Osteoblast (primary cell): ENCODE measurements at regions not wholly inside any gene's neighbourhood (a gene's known extent, or its start where the extent isn't known, plus 50 kb on each side); places are given as distances from the start of the nearest gene placed in this dataset.

Source experiments
- DNase-seq: peaks from one replicate; pipeline ENCODE4 v3.0.0; 2011; ENCODE audit warnings: low spot score, mixed read lengths; ENCODE audit not compliant: insufficient read length; ENCODE audit errors: missing footprints
- H2AFZ ChIP-seq: 2 replicates; pipeline ENCODE4 v1.6.0; 2011; ENCODE audit warnings: mild to moderate bottlenecking, low read length
- H3K27ac ChIP-seq: 2 replicates; pipeline ENCODE4 v1.5.1; 2011; ENCODE audit warnings: mild to moderate bottlenecking, low read depth, low read length, moderate library complexity
- H3K27me3 ChIP-seq: 2 replicates; pipeline ENCODE4 v1.6.0; 2012; ENCODE audit warnings: mild to moderate bottlenecking, control low read depth, inconsistent platforms, low read length, moderate library complexity; ENCODE audit not compliant: insufficient read depth
- H3K36me3 ChIP-seq: 2 replicates; pipeline ENCODE4 v1.5.1; 2011; ENCODE audit warnings: mild to moderate bottlenecking, low read length, control low read depth, moderate library complexity; ENCODE audit not compliant: insufficient read depth
- H3K4me1 ChIP-seq: 2 replicates; pipeline ENCODE4 v1.5.1; 2011; ENCODE audit warnings: mild to moderate bottlenecking, low read length, control low read depth, moderate library complexity; ENCODE audit not compliant: insufficient read depth
- H3K4me2 ChIP-seq: 2 replicates; pipeline ENCODE4 v1.6.0; 2011; ENCODE audit warnings: mild to moderate bottlenecking, low read length; ENCODE audit not compliant: insufficient read depth
- H3K4me3 ChIP-seq: fragments of 200-600 bp; sonication (generic); 3 replicates; pipeline ENCODE4 v1.5.1; 2012; ENCODE audit warnings: mild to moderate bottlenecking, low read length, inconsistent platforms; ENCODE audit not compliant: insufficient read depth
- H3K79me2 ChIP-seq: 2 replicates; pipeline ENCODE4 v1.6.0; 2012; ENCODE audit warnings: mild to moderate bottlenecking, low read length, control low read depth, inconsistent platforms; ENCODE audit not compliant: insufficient read depth
- H3K9me3 ChIP-seq: 2 replicates; pipeline ENCODE4 v1.5.1; 2011; ENCODE audit warnings: low read depth, low read length, control low read depth
- H4K20me1 ChIP-seq: 2 replicates; pipeline ENCODE4 v1.6.0; 2012; ENCODE audit warnings: mild to moderate bottlenecking, low read length, control low read depth; ENCODE audit not compliant: insufficient read depth
- TF ChIP-seq, protein P1 (sequence below): IDR thresholded peaks from 2 replicates; pipeline ENCODE4 v1.5.1; 2011; ENCODE audit warnings: mild to moderate bottlenecking, low read depth, low read length, moderate library complexity; ENCODE audit errors: extremely low read depth

- TF ChIP-seq, protein P1, sequence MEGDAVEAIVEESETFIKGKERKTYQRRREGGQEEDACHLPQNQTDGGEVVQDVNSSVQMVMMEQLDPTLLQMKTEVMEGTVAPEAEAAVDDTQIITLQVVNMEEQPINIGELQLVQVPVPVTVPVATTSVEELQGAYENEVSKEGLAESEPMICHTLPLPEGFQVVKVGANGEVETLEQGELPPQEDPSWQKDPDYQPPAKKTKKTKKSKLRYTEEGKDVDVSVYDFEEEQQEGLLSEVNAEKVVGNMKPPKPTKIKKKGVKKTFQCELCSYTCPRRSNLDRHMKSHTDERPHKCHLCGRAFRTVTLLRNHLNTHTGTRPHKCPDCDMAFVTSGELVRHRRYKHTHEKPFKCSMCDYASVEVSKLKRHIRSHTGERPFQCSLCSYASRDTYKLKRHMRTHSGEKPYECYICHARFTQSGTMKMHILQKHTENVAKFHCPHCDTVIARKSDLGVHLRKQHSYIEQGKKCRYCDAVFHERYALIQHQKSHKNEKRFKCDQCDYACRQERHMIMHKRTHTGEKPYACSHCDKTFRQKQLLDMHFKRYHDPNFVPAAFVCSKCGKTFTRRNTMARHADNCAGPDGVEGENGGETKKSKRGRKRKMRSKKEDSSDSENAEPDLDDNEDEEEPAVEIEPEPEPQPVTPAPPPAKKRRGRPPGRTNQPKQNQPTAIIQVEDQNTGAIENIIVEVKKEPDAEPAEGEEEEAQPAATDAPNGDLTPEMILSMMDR = no peak
- Histone ChIP-seq H3K27me3 (no peaks in the 10 kb centered on the region), H4K20me1 (no peaks in the 10 kb centered on the region), H3K9me3 (no peaks in the 10 kb centered on the region), H3K4me3 (no peak overlapping the region), H3K79me2 (no peaks in the 10 kb centered on the region), H3K27ac (no peak overlapping the region), H3K4me2 (no peak overlapping the region), H3K36me3 (no peaks in the 10 kb centered on the region), H3K4me1 (no peaks in the 10 kb centered on the region), H2AFZ (no peak overlapping the region)
- no peak for DNase-seq
Measured at GRCh38 chr2:83953697-83954096, 505.4 kb downstream of the SUCLG1 start.

- H3K36me3 ChIP-seq = no peaks in the 10 kb centered on the region
- TF ChIP-seq, protein P1 = no peak
- H3K27ac ChIP-seq = no peak overlapping the region
- H3K4me1 ChIP-seq = no peaks in the 10 kb centered on the region
- DNase-seq = no peak
- H4K20me1 ChIP-seq = no peaks in the 10 kb centered on the region
- no peaks in the 10 kb centered on the region for H3K9me3 ChIP-seq
- H3K4me3 ChIP-seq = no peak overlapping the region
- H3K79me2 ChIP-seq = no peaks in the 10 kb centered on the region
- H2AFZ ChIP-seq = no peak overlapping the region
- no peak overlapping the region for H3K4me2 ChIP-seq
- no peaks in the 10 kb centered on the region for H3K27me3 ChIP-seq
Measured at GRCh38 chr2:83951378-83951947, 507.6 kb downstream of the SUCLG1 start.

DNA sequence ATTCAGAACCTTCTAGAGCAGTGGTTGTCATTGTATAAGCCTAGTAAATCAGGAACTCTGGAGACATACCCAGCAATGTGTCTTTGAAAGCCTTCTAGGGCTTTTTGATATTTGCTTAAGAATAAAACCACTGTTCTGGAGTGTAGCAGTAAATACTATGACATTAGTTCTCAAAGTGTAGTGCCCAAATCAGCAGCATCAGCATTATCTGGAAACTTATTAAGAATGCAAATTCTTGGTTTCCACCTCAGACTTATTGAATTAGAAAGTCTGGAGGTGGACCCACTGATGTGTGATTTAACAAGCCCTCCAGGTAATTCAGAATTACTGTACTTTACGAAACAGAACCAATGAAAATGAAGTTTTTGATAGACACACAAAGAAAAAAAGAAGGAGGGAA lies 509.7 kb downstream of the SUCLG1 start:
- H3K79me2 ChIP-seq = no peaks in the 10 kb centered on the region
- H3K27ac ChIP-seq = no peak overlapping the region
- H4K20me1 ChIP-seq = no peaks in the 10 kb centered on the region
- TF ChIP-seq, protein P1 = no peak
- H3K4me3 ChIP-seq = no peak overlapping the region
- no peaks in the 10 kb centered on the region for H3K9me3 ChIP-seq
- no peaks in the 10 kb centered on the region for H3K36me3 ChIP-seq
- no peak overlapping the region for H2AFZ ChIP-seq
- H3K27me3 ChIP-seq = no peaks in the 10 kb centered on the region
- no peaks in the 10 kb centered on the region for H3K4me1 ChIP-seq
- no peak for DNase-seq
- H3K4me2 ChIP-seq = no peak overlapping the region

GRCh38 chr2:83944191-83944590 lies 514.9 kb downstream of the SUCLG1 start:
- no peak for DNase-seq
- TF ChIP-seq, protein P1 = no peak
- H3K4me3 ChIP-seq = no peak overlapping the region

More at GRCh38 chr2:83944191-83944590, 514.9 kb downstream of the SUCLG1 start:
- Histone ChIP-seq H3K27ac (no peak overlapping the region), H2AFZ (no peak overlapping the region), H3K27me3 (no peaks in the 10 kb centered on the region), H3K4me1 (no peaks in the 10 kb centered on the region), H3K36me3 (no peaks in the 10 kb centered on the region), H3K4me2 (no peak overlapping the region), H3K79me2 (no peaks in the 10 kb centered on the region), H4K20me1 (no peaks in the 10 kb centered on the region), H3K9me3 (peaks cover 3% of the 10 kb centered on the region)
